Adrenal gland (tissue), 9 donors: ENCODE measurements at regions not wholly inside any gene's neighbourhood (a gene's known extent, or its start where the extent isn't known, plus 50 kb on each side); places are given as distances from the start of the nearest gene placed in this dataset.

Experiments
- DNase-seq, 7 donors: peaks; one replicate each; pipeline ENCODE4 v3.0.0-alpha.2; 2019 to 2020
- H3K27ac ChIP-seq, 5 donors: fragments of 200-600 bp; sonication (generic) in 4 of 5; 1 replicate in 3 of 5; 2 replicates in 2 of 5; pipeline versions ENCODE4 v1.5.1 to v1.8.0; 2016 to 2020; ENCODE audit warnings: mild to moderate bottlenecking in 1 of 5
- H3K27me3 ChIP-seq: fragments of 200-600 bp; 2 replicates; pipeline ENCODE4 v1.8.0; 2021
- H3K36me3 ChIP-seq, 2 donors: fragments of 200-600 bp; replicated peaks in 1 of 2; 1 replicate in 1 of 2; 2 replicates in 1 of 2; pipeline versions ENCODE4 v1.5.1 to v1.8.0; 2018 to 2022
- H3K4me1 ChIP-seq, 2 donors: fragments of 200-600 bp; replicated peaks in 1 of 2; 1 replicate in 1 of 2; 2 replicates in 1 of 2; pipeline versions ENCODE4 v1.5.1 to v1.8.0; 2018 to 2021
- H3K4me3 ChIP-seq, 4 donors: fragments of 200-600 bp; sonication (generic) in 3 of 4; one replicate each; pipeline ENCODE4 v1.5.1; 2016 to 2018
- H3K9me3 ChIP-seq, 3 donors: fragments of 200-600 bp; sonication (generic) in 1 of 3; replicated peaks in 1 of 3; 1 replicate in 2 of 3; 2 replicates in 1 of 3; pipeline versions ENCODE4 v1.5.1 to v1.8.0; 2016 to 2021
- POLR2A ChIP-seq, 2 donors: fragments of 450-650 bp; IDR thresholded peaks; one replicate each; pipeline ENCODE4 v1.6.1; 2017; ENCODE audit warnings: antibody characterized with exemption in 2 of 2, mild to moderate bottlenecking in 2 of 2, moderate library complexity in 1 of 2
- WGBS, 4 donors: extraction: QIAGEN DNeasy Blood & Tissue Kit in 2 of 4; methylation state at CpG; one replicate each; pipeline versions ENCODE4 v1.1.5 to v1.1.7; 2013 to 2017; 5-methylcytosine and 5-hydroxymethylcytosine counted together
- intact Hi-C, 2 donors: fragments of 100-400 bp; cut with DNase I; formaldehyde crosslinking; loops; one replicate each; pipeline versions ENCODE4 v1.14.1 to v1.15.0; 2022 to 2023
- TF ChIP-seq, protein P1 (sequence below), 6 experiments: fragments of 450-650 bp in 4 of 6; fragments of 200-600 bp in 2 of 6; sonication (generic) in 1 of 6; IDR thresholded peaks; 1 replicate in 5 of 6; 2 replicates in 1 of 6; pipeline versions ENCODE4 v1.5.1 to v1.8.0; 2016 to 2021; ENCODE audit warnings: antibody characterized with exemption in 6 of 6, mild to moderate bottlenecking in 2 of 6, moderate library complexity in 1 of 6
- donor health status: healthy with polysubstance abuse.
- donor health status: Bipolar disorder and iron deficiency.
- donor health status: DM: yes; HTN: yes; CAD: no.
- donor health status: DM: no; HTN: no; CAD: no.
- donor health status: DM: no; HTN: no; CAD: no.

DNA sequence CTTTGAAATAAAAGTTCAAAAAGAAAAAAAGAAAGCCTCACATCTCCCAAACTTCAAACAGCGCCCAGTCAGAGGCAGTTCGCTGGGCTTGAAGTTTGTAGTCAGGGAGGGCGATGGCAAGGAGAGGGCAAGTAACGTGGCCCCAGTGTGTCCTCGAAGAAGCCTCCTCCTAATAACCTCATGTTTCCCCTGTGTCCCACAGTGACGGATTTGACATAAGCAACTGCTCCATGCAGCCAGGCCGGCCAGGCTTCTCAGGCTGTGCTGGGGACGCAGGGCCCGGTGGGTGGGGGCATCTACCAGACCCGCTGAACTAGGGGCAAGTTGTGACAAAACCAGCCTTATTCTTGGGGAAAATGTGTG is 172.2 kb downstream of the ERCC6L2 start:
- 77 to 87% (median 83%) methylated on average over 10 of the region's 10 CpGs for WGBS, 4 donors
- H3K27me3 ChIP-seq: no peaks in the 10 kb centered on the region
- no peaks in the 10 kb centered on the region for H3K36me3 ChIP-seq
- no peaks in the 10 kb centered on the region for H3K4me1 ChIP-seq
- intact Hi-C loops: no loop called here
- no peak overlapping the region for H3K4me3 ChIP-seq
- H3K9me3 ChIP-seq: no peaks in the 10 kb centered on the region
- TF ChIP-seq, protein P1, sequence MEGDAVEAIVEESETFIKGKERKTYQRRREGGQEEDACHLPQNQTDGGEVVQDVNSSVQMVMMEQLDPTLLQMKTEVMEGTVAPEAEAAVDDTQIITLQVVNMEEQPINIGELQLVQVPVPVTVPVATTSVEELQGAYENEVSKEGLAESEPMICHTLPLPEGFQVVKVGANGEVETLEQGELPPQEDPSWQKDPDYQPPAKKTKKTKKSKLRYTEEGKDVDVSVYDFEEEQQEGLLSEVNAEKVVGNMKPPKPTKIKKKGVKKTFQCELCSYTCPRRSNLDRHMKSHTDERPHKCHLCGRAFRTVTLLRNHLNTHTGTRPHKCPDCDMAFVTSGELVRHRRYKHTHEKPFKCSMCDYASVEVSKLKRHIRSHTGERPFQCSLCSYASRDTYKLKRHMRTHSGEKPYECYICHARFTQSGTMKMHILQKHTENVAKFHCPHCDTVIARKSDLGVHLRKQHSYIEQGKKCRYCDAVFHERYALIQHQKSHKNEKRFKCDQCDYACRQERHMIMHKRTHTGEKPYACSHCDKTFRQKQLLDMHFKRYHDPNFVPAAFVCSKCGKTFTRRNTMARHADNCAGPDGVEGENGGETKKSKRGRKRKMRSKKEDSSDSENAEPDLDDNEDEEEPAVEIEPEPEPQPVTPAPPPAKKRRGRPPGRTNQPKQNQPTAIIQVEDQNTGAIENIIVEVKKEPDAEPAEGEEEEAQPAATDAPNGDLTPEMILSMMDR (IDR thresholded peaks at IDR 0.05): no peak
- no peak for TF ChIP-seq POLR2A (IDR thresholded peaks at IDR 0.05)
- DNase-seq: no peak
- H3K27ac ChIP-seq: peak overlapping the region in 1 of 5 donors; percentile 55

DNA sequence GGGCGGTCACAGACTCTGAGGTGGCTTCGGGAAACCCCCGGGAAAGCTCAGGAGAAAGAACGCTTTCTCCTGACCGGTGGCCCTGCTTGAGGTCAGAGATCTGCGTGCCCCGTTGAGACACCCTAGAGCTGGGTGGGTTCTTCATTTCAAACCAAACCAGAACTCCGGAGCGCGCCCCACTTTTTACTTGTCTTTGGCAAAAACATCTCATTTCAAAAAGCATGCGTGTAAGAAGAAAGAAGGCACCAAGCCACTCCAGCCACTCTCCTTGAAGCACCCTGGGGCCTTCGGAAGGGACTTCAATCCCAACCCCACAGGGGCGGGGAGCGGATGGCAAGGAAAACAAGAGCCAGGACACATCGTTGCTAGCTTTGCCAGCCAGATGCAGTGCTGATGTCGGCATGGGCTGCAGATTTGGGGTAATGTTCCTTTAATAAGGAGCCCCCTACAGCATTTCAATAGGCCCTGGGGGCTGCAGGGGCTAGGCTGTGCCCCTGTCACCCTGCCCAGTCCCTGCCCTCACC is 171.7 kb downstream of the ERCC6L2 start:
- Histone ChIP-seq H3K4me1 (no peaks in the 10 kb centered on the region), H3K4me3 (no peak overlapping the region), H3K36me3 (no peaks in the 10 kb centered on the region), H3K9me3 (no peaks in the 10 kb centered on the region), H3K27me3 (no peaks in the 10 kb centered on the region), H3K27ac (no peak overlapping the region)
- intact Hi-C loops: no loop called here
- TF ChIP-seq, protein P1 (IDR thresholded peaks at IDR 0.05): no peak
- TF ChIP-seq POLR2A (IDR thresholded peaks at IDR 0.05): no peak
- DNase-seq: no peak
- 94 to 96% (median 95%) methylated on average over 16 of the region's 16 CpGs for WGBS, 4 donors

DNA sequence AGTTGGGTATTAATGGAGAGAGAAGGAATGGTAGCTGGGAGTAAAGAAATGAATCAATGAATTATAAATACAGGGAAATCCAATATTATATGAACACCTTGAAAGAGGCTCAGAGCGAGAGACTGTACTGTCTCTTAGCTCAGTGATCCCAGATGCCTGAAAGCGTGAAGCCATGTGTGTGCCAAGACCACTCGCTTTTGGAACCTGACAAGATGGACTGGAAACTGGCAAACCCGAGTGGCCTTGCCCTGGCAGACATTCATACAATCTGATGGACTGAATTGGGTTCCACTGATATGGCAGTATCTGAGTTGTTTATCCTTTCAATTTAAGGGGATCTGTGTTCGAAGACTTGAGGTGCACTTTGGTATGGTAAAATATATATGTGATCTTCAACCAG is 170.3 kb downstream of the ERCC6L2 start:
- H3K9me3 ChIP-seq: no peaks in the 10 kb centered on the region
- no peak overlapping the region for H3K4me3 ChIP-seq
- intact Hi-C loops: no loop called here
- WGBS, 4 donors: 84 to 91% (median 88%) methylated on average over 5 of the region's 5 CpGs
- H3K27ac ChIP-seq: no peak overlapping the region
- H3K36me3 ChIP-seq: no peaks in the 10 kb centered on the region
- H3K27me3 ChIP-seq: no peaks in the 10 kb centered on the region
- no peak for DNase-seq
- H3K4me1 ChIP-seq: no peaks in the 10 kb centered on the region
- TF ChIP-seq POLR2A (IDR thresholded peaks at IDR 0.05): no peak
- TF ChIP-seq, protein P1 (IDR thresholded peaks at IDR 0.05): no peak

DNA sequence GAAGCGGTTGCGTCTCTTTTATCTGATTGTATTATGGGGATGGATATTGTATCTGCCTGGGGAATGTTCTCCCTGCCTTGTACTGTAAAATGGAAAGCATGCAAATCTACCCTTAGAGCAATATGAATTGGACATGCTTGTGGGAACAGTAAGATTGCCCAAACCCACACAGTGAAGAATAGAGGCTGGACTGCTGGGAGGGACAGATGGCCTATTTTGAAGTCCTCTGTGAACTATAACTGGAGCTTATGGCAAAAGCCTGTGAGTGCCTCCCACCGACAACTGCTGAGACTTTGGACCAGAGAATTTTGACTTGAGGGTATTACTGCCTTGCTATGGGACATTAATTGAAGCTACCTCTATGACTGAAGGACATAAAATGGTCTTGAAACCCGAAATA is 168.9 kb downstream of the ERCC6L2 start:
- Histone ChIP-seq H3K36me3 (no peaks in the 10 kb centered on the region), H3K27ac (no peak overlapping the region), H3K9me3 (no peaks in the 10 kb centered on the region), H3K27me3 (no peaks in the 10 kb centered on the region), H3K4me3 (no peak overlapping the region), H3K4me1 (no peaks in the 10 kb centered on the region)
- DNase-seq: no peak
- intact Hi-C loops: no loop called here
- TF ChIP-seq POLR2A (IDR thresholded peaks at IDR 0.05): no peak
- TF ChIP-seq, protein P1 (IDR thresholded peaks at IDR 0.05): no peak
- 92 to 98% (median 96%) methylated on average over 4 of the region's 4 CpGs for WGBS, 4 donors
